ENCODE measurements at regions not wholly inside any gene's neighbourhood (a gene's known extent, or its start where the extent isn't known, plus 50 kb on each side); places are given as distances from the start of the nearest gene placed in this dataset.
"Not testable (repeated sequence)": the region's sequence is repeated elsewhere in the genome, so short reads cannot be mapped to it uniquely, and the experiment has no call there.

GRCh38 chr3:91348064-91348463 lies 2240.6 kb downstream of the EPHA3 start:
- H3K4me3 Mint-ChIP-seq; H3K36me3 Mint-ChIP-seq (ENCODE audit: low read depth); H3K27me3 Mint-ChIP-seq; H3K27ac Mint-ChIP-seq; intact Hi-C loops (cut with micrococcal nuclease); H3K4me1 Mint-ChIP-seq (ENCODE audit: low read depth): not testable (repeated sequence)
- peaks cover 84% of the 10 kb centered on the region for H3K9me3 Mint-ChIP-seq

GRCh38 chr3:91349072-91349471 lies 2241.7 kb downstream of the EPHA3 start:
- H3K4me1 Mint-ChIP-seq (ENCODE audit: low read depth); H3K27me3 Mint-ChIP-seq; intact Hi-C loops (cut with micrococcal nuclease); H3K27ac Mint-ChIP-seq; H3K36me3 Mint-ChIP-seq (ENCODE audit: low read depth); H3K4me3 Mint-ChIP-seq: not testable (repeated sequence)
- peaks cover 82% of the 10 kb centered on the region for H3K9me3 Mint-ChIP-seq

- intact Hi-C loops (cut with micrococcal nuclease); H3K27me3 Mint-ChIP-seq; H3K4me3 Mint-ChIP-seq; H3K4me1 Mint-ChIP-seq (ENCODE audit: low read depth); H3K27ac Mint-ChIP-seq; H3K36me3 Mint-ChIP-seq (ENCODE audit: low read depth): not testable (repeated sequence)
- peaks cover 76% of the 10 kb centered on the region for H3K9me3 Mint-ChIP-seq
These were observed 2244.7 kb downstream of the EPHA3 start for GRCh38 chr3:91352161-91352560.

- intact Hi-C loops (cut with micrococcal nuclease); H3K4me1 Mint-ChIP-seq (ENCODE audit: low read depth); H3K36me3 Mint-ChIP-seq (ENCODE audit: low read depth); H3K27me3 Mint-ChIP-seq; H3K4me3 Mint-ChIP-seq; H3K27ac Mint-ChIP-seq: not testable (repeated sequence)
- H3K9me3 Mint-ChIP-seq, result peaks cover 47% of the 10 kb centered on the region
These were observed 2251.9 kb downstream of the EPHA3 start for GRCh38 chr3:91359278-91359677.

- H3K27me3 Mint-ChIP-seq; H3K4me3 Mint-ChIP-seq; intact Hi-C loops (cut with micrococcal nuclease); H3K4me1 Mint-ChIP-seq (ENCODE audit: low read depth); H3K27ac Mint-ChIP-seq; H3K36me3 Mint-ChIP-seq (ENCODE audit: low read depth): not testable (repeated sequence)
- H3K9me3 Mint-ChIP-seq, result peaks cover 36% of the 10 kb centered on the region
These were observed 2275.9 kb downstream of the EPHA3 start for GRCh38 chr3:91383100-91383894.

GRCh38 chr3:91403938-91404337 lies 2296.5 kb downstream of the EPHA3 start:
- peaks cover 26% of the 10 kb centered on the region for H3K9me3 Mint-ChIP-seq
- H3K4me3 Mint-ChIP-seq; H3K36me3 Mint-ChIP-seq (ENCODE audit: low read depth); H3K27me3 Mint-ChIP-seq; intact Hi-C loops (cut with micrococcal nuclease); H3K4me1 Mint-ChIP-seq (ENCODE audit: low read depth); H3K27ac Mint-ChIP-seq: not testable (repeated sequence)

GRCh38 chr3:91442063-91442462 lies 2334.6 kb downstream of the EPHA3 start:
- H3K9me3 Mint-ChIP-seq; H3K27ac Mint-ChIP-seq; intact Hi-C loops (cut with micrococcal nuclease); H3K4me3 Mint-ChIP-seq; H3K27me3 Mint-ChIP-seq; H3K4me1 Mint-ChIP-seq (ENCODE audit: low read depth); H3K36me3 Mint-ChIP-seq (ENCODE audit: low read depth): not testable (repeated sequence)

GRCh38 chr3:91442483-91442882 lies 2335.1 kb downstream of the EPHA3 start:
- H3K9me3 Mint-ChIP-seq; H3K4me3 Mint-ChIP-seq; H3K4me1 Mint-ChIP-seq (ENCODE audit: low read depth); H3K27me3 Mint-ChIP-seq; intact Hi-C loops (cut with micrococcal nuclease); H3K36me3 Mint-ChIP-seq (ENCODE audit: low read depth); H3K27ac Mint-ChIP-seq: not testable (repeated sequence)

- intact Hi-C loops (cut with micrococcal nuclease); H3K27ac Mint-ChIP-seq; H3K27me3 Mint-ChIP-seq; H3K4me1 Mint-ChIP-seq (ENCODE audit: low read depth); H3K36me3 Mint-ChIP-seq (ENCODE audit: low read depth); H3K4me3 Mint-ChIP-seq; H3K9me3 Mint-ChIP-seq: not testable (repeated sequence)
These were observed 2341.0 kb downstream of the EPHA3 start for GRCh38 chr3:91448379-91448778.

- H3K36me3 Mint-ChIP-seq (ENCODE audit: low read depth); H3K4me3 Mint-ChIP-seq; H3K9me3 Mint-ChIP-seq; intact Hi-C loops (cut with micrococcal nuclease); H3K27me3 Mint-ChIP-seq; H3K27ac Mint-ChIP-seq; H3K4me1 Mint-ChIP-seq (ENCODE audit: low read depth): not testable (repeated sequence)
These were observed 2359.1 kb downstream of the EPHA3 start for GRCh38 chr3:91466517-91466916.

GRCh38 chr3:91469251-91469650 lies 2361.8 kb downstream of the EPHA3 start:
- intact Hi-C loops (cut with micrococcal nuclease); H3K27me3 Mint-ChIP-seq; H3K36me3 Mint-ChIP-seq (ENCODE audit: low read depth); H3K4me1 Mint-ChIP-seq (ENCODE audit: low read depth); H3K27ac Mint-ChIP-seq; H3K4me3 Mint-ChIP-seq; H3K9me3 Mint-ChIP-seq: not testable (repeated sequence)

- H3K4me3 Mint-ChIP-seq; H3K9me3 Mint-ChIP-seq; H3K27me3 Mint-ChIP-seq; intact Hi-C loops (cut with micrococcal nuclease); H3K27ac Mint-ChIP-seq; H3K36me3 Mint-ChIP-seq (ENCODE audit: low read depth); H3K4me1 Mint-ChIP-seq (ENCODE audit: low read depth): not testable (repeated sequence)
These were observed 2377.6 kb downstream of the EPHA3 start for GRCh38 chr3:91485026-91485425.

GRCh38 chr3:91485891-91486290 lies 2378.5 kb downstream of the EPHA3 start:
- H3K4me3 Mint-ChIP-seq; intact Hi-C loops (cut with micrococcal nuclease); H3K36me3 Mint-ChIP-seq (ENCODE audit: low read depth); H3K27ac Mint-ChIP-seq; H3K27me3 Mint-ChIP-seq; H3K4me1 Mint-ChIP-seq (ENCODE audit: low read depth); H3K9me3 Mint-ChIP-seq: not testable (repeated sequence)

- H3K4me1 Mint-ChIP-seq (ENCODE audit: low read depth); H3K36me3 Mint-ChIP-seq (ENCODE audit: low read depth); H3K4me3 Mint-ChIP-seq; H3K27me3 Mint-ChIP-seq; H3K27ac Mint-ChIP-seq; intact Hi-C loops (cut with micrococcal nuclease): not testable (repeated sequence)
- H3K9me3 Mint-ChIP-seq, result peaks cover 27% of the 10 kb centered on the region
These were observed 2390.3 kb downstream of the EPHA3 start for GRCh38 chr3:91497712-91498111.

GRCh38 chr3:91499850-91500249 lies 2392.4 kb downstream of the EPHA3 start:
- peaks cover 27% of the 10 kb centered on the region for H3K9me3 Mint-ChIP-seq
- H3K36me3 Mint-ChIP-seq (ENCODE audit: low read depth); H3K27me3 Mint-ChIP-seq; intact Hi-C loops (cut with micrococcal nuclease); H3K4me3 Mint-ChIP-seq; H3K27ac Mint-ChIP-seq; H3K4me1 Mint-ChIP-seq (ENCODE audit: low read depth): not testable (repeated sequence)
